ENCODE measurements at regions not wholly inside any gene's neighbourhood (a gene's known extent, or its start where the extent isn't known, plus 50 kb on each side); places are given as distances from the start of the nearest gene placed in this dataset.
"Not testable (repeated sequence)": the region's sequence is repeated elsewhere in the genome, so short reads cannot be mapped to it uniquely, and the experiment has no call there.

DNA sequence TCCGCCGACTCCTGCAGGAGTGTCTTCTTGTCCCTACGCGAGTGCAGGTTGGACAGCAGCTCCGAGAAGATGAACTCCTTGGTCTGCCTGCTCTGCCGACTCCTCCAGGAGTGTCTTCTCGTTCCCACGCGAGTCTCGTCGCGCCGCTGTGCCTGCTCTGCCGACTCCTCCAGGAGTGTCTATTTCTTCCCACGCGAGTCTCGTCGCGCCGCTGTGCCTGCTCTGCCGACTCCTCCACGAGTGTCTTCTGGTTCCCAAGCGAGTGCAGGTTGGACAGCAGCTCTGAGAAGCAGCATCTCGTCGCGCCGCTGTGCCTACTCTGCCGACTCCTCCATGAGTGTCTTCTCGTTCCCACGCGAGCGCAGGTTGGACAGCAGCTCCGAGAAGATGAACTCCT, 66.6 kb upstream of the LYSMD4 start:
- H3K27ac ChIP-seq (ENCODE audit: poor library complexity, severe bottlenecking); DNase-seq (ENCODE audit: low spot score); H3K4me3 ChIP-seq (ENCODE audit: severe bottlenecking); ATAC-seq (ENCODE audit: low read depth); H3K36me3 ChIP-seq (ENCODE audit: low read depth); H3K27me3 ChIP-seq (ENCODE audit: insufficient read depth, poor library complexity, severe bottlenecking); H3K4me1 ChIP-seq (ENCODE audit: insufficient read depth, poor library complexity, severe bottlenecking); H3K9me3 ChIP-seq (ENCODE audit: severe bottlenecking): not testable (repeated sequence)

DNA sequence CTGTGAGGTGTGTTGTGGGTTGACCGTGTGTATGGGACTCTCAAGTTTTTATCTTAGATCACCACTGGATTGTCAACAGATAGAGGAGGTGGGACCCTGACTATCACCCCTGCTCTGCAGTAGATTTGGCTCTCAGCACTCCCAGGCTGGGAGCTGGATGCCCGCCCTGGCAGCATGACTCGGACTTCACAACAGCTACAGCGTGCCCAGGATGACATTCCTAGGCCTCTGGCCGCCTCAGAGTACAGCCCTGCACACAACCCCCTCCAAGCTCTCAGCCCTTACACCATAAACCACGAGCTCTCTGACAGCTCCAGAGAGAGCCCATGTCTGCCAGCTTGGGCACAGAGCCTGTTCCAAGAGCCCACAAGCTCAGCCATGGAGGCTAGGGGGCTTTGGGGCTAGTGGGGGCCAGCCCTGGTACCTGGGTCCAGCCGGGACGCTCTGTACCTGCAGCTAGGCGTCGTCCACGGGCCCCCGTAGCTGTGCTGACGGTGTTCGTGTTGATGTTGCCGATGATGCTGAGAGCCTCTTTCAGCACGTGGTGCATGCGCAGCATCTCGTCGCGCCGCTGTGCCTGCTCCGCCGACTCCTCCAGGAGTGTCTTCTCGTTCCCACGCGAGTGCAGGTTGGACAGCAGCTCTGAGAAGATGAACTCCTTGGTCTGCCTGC, 66.1 kb upstream of the LYSMD4 start:
- peak; percentile 38; the same call in 2 of the 3 replicates for ATAC-seq (ENCODE audit: low read depth)
- DNase-seq (ENCODE audit: low spot score); H3K9me3 ChIP-seq (ENCODE audit: severe bottlenecking); H3K36me3 ChIP-seq (ENCODE audit: low read depth); H3K27ac ChIP-seq (ENCODE audit: poor library complexity, severe bottlenecking); H3K27me3 ChIP-seq (ENCODE audit: insufficient read depth, poor library complexity, severe bottlenecking); H3K4me3 ChIP-seq (ENCODE audit: severe bottlenecking); H3K4me1 ChIP-seq (ENCODE audit: insufficient read depth, poor library complexity, severe bottlenecking): not testable (repeated sequence)

- peaks cover 12% of the 10 kb centered on the region for H3K27me3 ChIP-seq (ENCODE audit: insufficient read depth, poor library complexity, severe bottlenecking)
- not testable (repeated sequence) for H3K27ac ChIP-seq (ENCODE audit: poor library complexity, severe bottlenecking); H3K36me3 ChIP-seq (ENCODE audit: low read depth); H3K4me3 ChIP-seq (ENCODE audit: severe bottlenecking); H3K9me3 ChIP-seq (ENCODE audit: severe bottlenecking); DNase-seq (ENCODE audit: low spot score); H3K4me1 ChIP-seq (ENCODE audit: insufficient read depth, poor library complexity, severe bottlenecking)
- peak; percentile 40 for TF ChIP-seq CTCF (IDR thresholded peaks at IDR 0.05; ENCODE audit: poor library complexity, severe bottlenecking)
- ATAC-seq (ENCODE audit: low read depth): peak; percentile 36; the same call in 1 of the 3 replicates
These were observed 64.0 kb upstream of the LYSMD4 start for GRCh38 chr15:99796940-99797870.

GRCh38 chr15:99791881-99792807, 58.9 kb upstream of the LYSMD4 start:
- DNase-seq (ENCODE audit: low spot score): peak; percentile 72

GRCh38 chr15:99790751-99791150, 57.5 kb upstream of the LYSMD4 start:
- not testable (repeated sequence) for ATAC-seq (ENCODE audit: low read depth); DNase-seq (ENCODE audit: low spot score); H3K4me3 ChIP-seq (ENCODE audit: severe bottlenecking); H3K9me3 ChIP-seq (ENCODE audit: severe bottlenecking); H3K4me1 ChIP-seq (ENCODE audit: insufficient read depth, poor library complexity, severe bottlenecking); H3K27ac ChIP-seq (ENCODE audit: poor library complexity, severe bottlenecking); H3K36me3 ChIP-seq (ENCODE audit: low read depth)
- H3K27me3 ChIP-seq (ENCODE audit: insufficient read depth, poor library complexity, severe bottlenecking): peaks cover 35% of the 10 kb centered on the region

More at GRCh38 chr15:99791881-99792807, 58.9 kb upstream of the LYSMD4 start:
- H3K9me3 ChIP-seq (ENCODE audit: severe bottlenecking); ATAC-seq (ENCODE audit: low read depth); H3K4me3 ChIP-seq (ENCODE audit: severe bottlenecking); H3K4me1 ChIP-seq (ENCODE audit: insufficient read depth, poor library complexity, severe bottlenecking); H3K27ac ChIP-seq (ENCODE audit: poor library complexity, severe bottlenecking); H3K36me3 ChIP-seq (ENCODE audit: low read depth): not testable (repeated sequence)
- peak; percentile 5 for TF ChIP-seq CTCF (IDR thresholded peaks at IDR 0.05; ENCODE audit: poor library complexity, severe bottlenecking)
- H3K27me3 ChIP-seq (ENCODE audit: insufficient read depth, poor library complexity, severe bottlenecking): peaks cover 27% of the 10 kb centered on the region

DNA sequence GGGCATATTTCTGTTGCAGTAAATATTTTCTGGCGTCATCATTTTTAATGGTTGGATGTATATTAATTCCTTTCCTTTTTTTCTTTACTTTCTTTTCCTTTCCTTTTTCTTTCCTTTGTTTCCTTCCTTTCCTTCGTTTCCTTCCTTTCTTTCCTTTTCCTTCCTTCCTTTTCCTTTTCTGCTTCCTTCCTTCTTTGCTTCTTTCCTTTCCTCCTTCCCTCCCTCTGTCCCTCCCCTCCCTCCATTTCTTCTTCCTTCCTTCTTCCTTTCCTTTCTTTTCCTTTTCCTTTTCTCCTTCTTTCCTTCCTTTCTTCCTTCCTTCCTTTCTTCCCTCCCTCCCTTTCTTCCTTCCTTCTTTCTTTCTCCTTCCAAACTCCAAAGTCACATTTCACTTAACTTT, 54.9 kb upstream of the LYSMD4 start:
- DNase-seq (ENCODE audit: low spot score): no peak
- no peak for TF ChIP-seq CTCF (IDR thresholded peaks at IDR 0.05; ENCODE audit: poor library complexity, severe bottlenecking)
- Histone ChIP-seq H3K27ac (ENCODE audit: poor library complexity, severe bottlenecking) (no peak overlapping the region), H3K4me3 (ENCODE audit: severe bottlenecking) (no peak overlapping the region), H3K4me1 (ENCODE audit: insufficient read depth, poor library complexity, severe bottlenecking) (no peaks in the 10 kb centered on the region), H3K9me3 (ENCODE audit: severe bottlenecking) (no peaks in the 10 kb centered on the region), H3K36me3 (ENCODE audit: low read depth) (no peaks in the 10 kb centered on the region), H3K27me3 (ENCODE audit: insufficient read depth, poor library complexity, severe bottlenecking) (peaks cover 23% of the 10 kb centered on the region)
- no peak for ATAC-seq (ENCODE audit: low read depth)

GRCh38 chr15:99784800-99785199, 51.6 kb upstream of the LYSMD4 start:
- H3K27me3 ChIP-seq (ENCODE audit: insufficient read depth, poor library complexity, severe bottlenecking): peaks cover 34% of the 10 kb centered on the region
- H3K4me3 ChIP-seq (ENCODE audit: severe bottlenecking); H3K27ac ChIP-seq (ENCODE audit: poor library complexity, severe bottlenecking); H3K9me3 ChIP-seq (ENCODE audit: severe bottlenecking); DNase-seq (ENCODE audit: low spot score); H3K36me3 ChIP-seq (ENCODE audit: low read depth); H3K4me1 ChIP-seq (ENCODE audit: insufficient read depth, poor library complexity, severe bottlenecking): not testable (repeated sequence)
- peak; percentile 50; the same call in 2 of the 3 replicates for ATAC-seq (ENCODE audit: low read depth)
